ENCODE measurements at regions not wholly inside any gene's neighbourhood (a gene's known extent, or its start where the extent isn't known, plus 50 kb on each side); places are given as distances from the start of the nearest gene placed in this dataset.

DNA sequence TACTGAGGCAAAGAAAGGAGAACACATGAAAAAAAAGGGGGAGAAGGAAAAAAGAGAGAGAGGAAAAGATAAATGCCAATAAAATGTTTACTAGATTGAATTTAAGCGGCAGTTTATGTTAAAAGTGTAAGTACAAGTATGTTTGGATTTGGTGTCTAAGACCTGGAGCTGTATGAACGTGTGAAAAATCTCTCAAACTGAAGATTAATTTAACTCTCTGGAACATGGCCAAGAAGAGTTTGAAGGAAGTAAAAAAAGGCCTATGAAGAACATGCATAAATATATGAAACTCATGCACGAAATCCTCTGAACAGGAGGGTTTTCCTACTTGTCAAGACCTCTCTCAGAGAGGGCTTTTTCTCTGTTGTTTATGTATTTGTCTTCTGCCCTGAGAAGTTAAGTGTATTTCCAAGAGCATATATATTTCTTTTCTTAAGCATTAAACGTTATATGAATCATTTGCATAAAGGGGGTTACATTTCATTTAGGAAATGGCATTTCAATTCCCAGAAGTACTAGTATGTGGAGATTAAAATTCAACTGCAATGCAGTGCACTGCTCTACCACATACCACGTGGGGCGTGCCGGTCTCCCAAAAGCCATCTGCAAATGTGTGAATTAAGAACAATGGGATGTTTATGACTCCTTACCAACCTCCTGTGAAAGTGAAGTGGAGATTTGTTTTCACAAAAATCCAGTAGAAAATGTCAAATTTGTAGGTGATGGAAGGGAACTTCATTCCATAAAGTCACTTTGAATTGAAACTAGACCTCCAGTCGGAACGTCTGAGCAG lies 281.1 kb upstream of the TRIB2 start:
- no peak for TF ChIP-seq POLR2A (IDR thresholded peaks at IDR 0.05; ENCODE audit: low read depth, low read length)
- TF ChIP-seq POLR2AphosphoS5 (IDR thresholded peaks at IDR 0.05; ENCODE audit: low read depth, low read length), result no peak
